ENCODE measurements at regions not wholly inside any gene's neighbourhood (a gene's known extent, or its start where the extent isn't known, plus 50 kb on each side); places are given as distances from the start of the nearest gene placed in this dataset.

DNA sequence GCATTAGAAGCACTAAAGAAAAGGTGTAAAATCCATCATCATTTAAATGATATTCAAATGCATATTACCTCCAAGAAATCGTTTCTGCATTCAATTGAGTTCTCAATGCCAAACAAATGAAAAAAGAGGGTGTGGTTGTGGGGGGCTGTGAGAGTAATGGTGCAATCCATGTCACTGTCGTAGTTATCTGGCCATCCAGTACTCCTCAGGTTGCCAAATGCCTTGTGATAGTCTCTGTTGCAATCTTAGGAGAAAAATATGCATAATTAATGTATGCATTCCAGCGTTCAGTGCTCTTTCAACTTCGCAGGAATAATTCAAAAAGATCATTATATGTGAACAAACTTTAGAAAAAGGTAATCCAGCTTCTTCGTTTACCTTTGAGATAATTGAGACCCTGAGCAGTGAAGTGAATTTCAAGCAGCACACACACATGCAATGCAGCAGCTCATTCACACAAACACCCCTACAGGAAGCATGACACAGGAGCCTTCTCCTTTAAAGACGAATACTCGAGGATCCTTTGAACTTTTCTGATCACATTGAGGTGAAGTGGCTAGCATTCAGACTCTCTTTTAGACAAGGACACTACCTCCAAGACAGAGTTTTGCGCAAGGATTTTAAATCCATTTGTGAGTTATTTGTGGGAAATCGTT is 73.4 kb downstream of the OR13A1 start:
- CTCF ChIA-PET (ENCODE audit: low intra/inter-chr PET ratio) = no interaction called here
- peak; percentile 74 for ATAC-seq
- Histone ChIP-seq H3K4me3 (no peak overlapping the region), H3K9me3 (replicated peaks; ENCODE audit: control insufficient read depth, insufficient read depth, low read depth, low read length) (no peaks in the 10 kb centered on the region), H3K36me3 (ENCODE audit: control insufficient read depth, insufficient read depth, low read length) (no peaks in the 10 kb centered on the region), H3K9ac (ENCODE audit: insufficient read depth in 1 of 2, low read depth in 2 of 2, low read length in 2 of 2) (no peak overlapping the region), H3K4me1 (replicated peaks in 1 of 2; ENCODE audit: control insufficient read depth in 2 of 2, insufficient read depth in 2 of 2, low read length in 2 of 2) (peaks cover 0 to 6% of the 10 kb centered on the region in 2 experiments; a peak in 2 of 5 replicates), H3K27me3 (ENCODE audit: control insufficient read depth in 2 of 2, insufficient read depth in 2 of 2, low read length in 2 of 2) (no peaks in the 10 kb centered on the region; a peak in 1 of 5 replicates), H4K20me1 (replicated peaks; ENCODE audit: control insufficient read depth, insufficient read depth, low read length) (no peaks in the 10 kb centered on the region), H3K9me1 (ENCODE audit: control insufficient read depth, insufficient read depth, low read length) (no peaks in the 10 kb centered on the region), H2AFZ (ENCODE audit: low read depth, low read length) (peak overlapping the region; percentile 52), H3K79me2 (ENCODE audit: control insufficient read depth, insufficient read depth, low read length) (no peaks in the 10 kb centered on the region), H3K4me2 (ENCODE audit: insufficient read depth, low read length) (no peak overlapping the region), H3K27ac (ENCODE audit: extremely low read depth, low read depth, low read length) (no peak overlapping the region)
- DNase-seq (ENCODE audit: extremely low read depth in 1 of 4, low spot score in 3 of 4) = peak in 1 of 4 experiments; percentile 37
- POLR2A ChIA-PET = interaction anchor here (0.6 kb wide), 1 partner anchor 212 kb away, joined by 3 read pairs; no protein-coding TSS in a partner anchor
- no TSS peak for BruUV-seq (replicated peaks)
- WGBS (ENCODE audit: insufficient coverage, low coverage, missing lambda C conversion rate) = 10% methylated on average over 9 of the region's 9 CpGs
- intact Hi-C loops (cut with micrococcal nuclease) = loop anchor here (10.0 kb wide), 1 partner anchor 573 kb away; no protein-coding TSS in a partner anchor
- peak; percentile 56 for FAIRE-seq
- in situ Hi-C loops (cut with MboI) = loop anchor here (25.0 kb wide), 1 partner anchor 995 kb away; no protein-coding TSS in a partner anchor
- TF ChIP-seq MEF2D (tag; conservative IDR thresholded peaks at IDR 0.05; ENCODE audit: low read depth) (no peak), ZNF253 (CRISPR knock-in tag; conservative IDR thresholded peaks at IDR 0.05) (no peak), MYC (IDR thresholded peaks at IDR 0.05; ENCODE audit: low read depth, low read length) (no peak), MYC (CRISPR knock-in tag; IDR thresholded peaks at IDR 0.05; ENCODE audit: borderline replicate concordance, low read depth) (no peak), SMAD2 (IDR thresholded peaks at IDR 0.05; ENCODE audit: low read depth, low read length) (no peak), ZNF778 (CRISPR knock-in tag; IDR thresholded peaks at IDR 0.05) (no peak), CEBPB (tag; IDR thresholded peaks at IDR 0.05) (peak; percentile 96), MEIS2 (IDR thresholded peaks at IDR 0.05; ENCODE audit: partially characterized antibody) (peak; percentile 53), TAF1 (IDR thresholded peaks at IDR 0.05; ENCODE audit: control insufficient read depth, extremely low read depth, insufficient read depth, low read length, severe bottlenecking) (no peak), L3MBTL2 (IDR thresholded peaks at IDR 0.05) (peak; percentile 66), FOSL1 (tag; conservative IDR thresholded peaks at IDR 0.05) (no peak), BHLHE40 (IDR thresholded peaks at IDR 0.05; ENCODE audit: low read length) (no peak), NUFIP1 (IDR thresholded peaks at IDR 0.05; ENCODE audit: partially characterized antibody) (no peak), MYNN (IDR thresholded peaks at IDR 0.05) (no peak), MYNN (CRISPR knock-in tag; IDR thresholded peaks at IDR 0.05) (no peak), NCOA4 (IDR thresholded peaks at IDR 0.05; ENCODE audit: partially characterized antibody) (no peak), ARID2 (IDR thresholded peaks at IDR 0.05) (no peak), DPF2 (IDR thresholded peaks at IDR 0.05) (peak; percentile 57), ZNF589 (CRISPR knock-in tag; IDR thresholded peaks at IDR 0.05; ENCODE audit: low read depth) (no peak)
- TF ChIP-seq, protein P1, sequence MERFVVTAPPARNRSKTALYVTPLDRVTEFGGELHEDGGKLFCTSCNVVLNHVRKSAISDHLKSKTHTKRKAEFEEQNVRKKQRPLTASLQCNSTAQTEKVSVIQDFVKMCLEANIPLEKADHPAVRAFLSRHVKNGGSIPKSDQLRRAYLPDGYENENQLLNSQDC (CRISPR knock-in tag; IDR thresholded peaks at IDR 0.05) = no peak
- TF ChIP-seq, protein P2, sequence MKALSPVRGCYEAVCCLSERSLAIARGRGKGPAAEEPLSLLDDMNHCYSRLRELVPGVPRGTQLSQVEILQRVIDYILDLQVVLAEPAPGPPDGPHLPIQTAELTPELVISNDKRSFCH (CRISPR knock-in tag; IDR thresholded peaks at IDR 0.05) = no peak
- TF ChIP-seq, protein P2 (tag; IDR thresholded peaks at IDR 0.05) = no peak
- TF ChIP-seq, protein P3, sequence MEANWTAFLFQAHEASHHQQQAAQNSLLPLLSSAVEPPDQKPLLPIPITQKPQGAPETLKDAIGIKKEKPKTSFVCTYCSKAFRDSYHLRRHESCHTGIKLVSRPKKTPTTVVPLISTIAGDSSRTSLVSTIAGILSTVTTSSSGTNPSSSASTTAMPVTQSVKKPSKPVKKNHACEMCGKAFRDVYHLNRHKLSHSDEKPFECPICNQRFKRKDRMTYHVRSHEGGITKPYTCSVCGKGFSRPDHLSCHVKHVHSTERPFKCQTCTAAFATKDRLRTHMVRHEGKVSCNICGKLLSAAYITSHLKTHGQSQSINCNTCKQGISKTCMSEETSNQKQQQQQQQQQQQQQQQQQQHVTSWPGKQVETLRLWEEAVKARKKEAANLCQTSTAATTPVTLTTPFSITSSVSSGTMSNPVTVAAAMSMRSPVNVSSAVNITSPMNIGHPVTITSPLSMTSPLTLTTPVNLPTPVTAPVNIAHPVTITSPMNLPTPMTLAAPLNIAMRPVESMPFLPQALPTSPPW (CRISPR knock-in tag; IDR thresholded peaks at IDR 0.05) = no peak

Measured in K562 (cell line).